CD4-positive, alpha-beta T cell treated with Interleukin-10 for 1 hour (primary cell): ENCODE measurements at regions not wholly inside any gene's neighbourhood (a gene's known extent, or its start where the extent isn't known, plus 50 kb on each side); places are given as distances from the start of the nearest gene placed in this dataset.

Source experiments
- DNase-seq: peaks from one replicate; pipeline ENCODE4 v3.0.0-alpha.2; 2020

GRCh38 chr2:181354626-181355025, 102.6 kb upstream of the ITGA4 start:
- no peak for DNase-seq

GRCh38 chr2:181356526-181357130, 100.6 kb upstream of the ITGA4 start:
- DNase-seq: no peak

- no peak for DNase-seq
Observed at GRCh38 chr2:181357979-181358378, 99.2 kb upstream of the ITGA4 start.

GRCh38 chr2:181362561-181362960, 94.6 kb upstream of the ITGA4 start:
- DNase-seq: no peak

DNA sequence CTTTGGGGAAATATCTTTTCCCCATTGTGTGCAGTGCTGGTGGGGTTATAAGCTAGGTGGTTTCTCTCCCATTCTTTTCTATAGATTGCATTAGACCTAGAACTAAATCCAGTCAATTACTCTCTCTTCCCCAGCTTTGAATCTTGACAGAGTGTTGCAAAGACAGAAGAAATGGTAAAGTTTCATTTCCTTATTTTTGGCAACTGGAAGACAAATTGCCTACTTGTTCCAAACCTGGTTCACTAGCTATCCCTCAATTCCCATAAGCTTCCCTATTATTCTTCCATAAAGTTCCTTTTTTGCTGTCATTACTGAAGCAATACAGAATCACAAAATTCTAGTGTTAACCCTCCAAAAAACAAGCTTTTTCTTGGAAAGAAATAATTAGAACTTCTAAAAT, 94.0 kb upstream of the ITGA4 start:
- DNase-seq: no peak

DNA sequence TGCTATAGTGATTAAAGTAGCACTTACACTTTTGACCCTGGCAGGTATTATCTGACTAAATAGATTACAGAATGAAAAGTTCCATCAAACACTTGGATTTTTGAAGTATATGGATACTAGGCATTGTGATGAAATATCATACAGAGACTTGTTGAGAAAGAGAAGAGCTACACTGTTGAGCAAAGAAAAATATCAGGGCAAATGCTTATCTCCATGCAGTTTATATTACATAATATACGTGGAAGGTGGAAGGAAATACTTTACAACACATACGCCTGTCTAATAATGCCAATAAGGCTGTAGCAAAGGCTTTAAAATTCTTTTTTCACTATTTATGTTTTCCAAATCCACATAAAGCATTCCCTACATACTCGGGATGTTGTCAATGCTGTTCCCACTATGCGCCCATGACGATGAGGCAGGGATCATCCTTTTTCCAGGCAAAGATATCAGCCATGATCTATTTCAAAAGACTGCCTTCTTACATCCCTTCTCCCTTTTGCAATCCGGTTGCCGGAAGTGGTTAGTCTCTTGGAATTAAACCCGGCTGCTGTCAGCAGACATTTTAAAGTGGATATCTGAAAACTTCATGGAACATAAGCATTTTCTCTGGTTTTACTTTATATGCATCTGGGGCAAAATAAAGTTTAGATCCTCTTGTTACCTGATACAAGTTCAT, 92.6 kb upstream of the ITGA4 start:
- DNase-seq: no peak

DNA sequence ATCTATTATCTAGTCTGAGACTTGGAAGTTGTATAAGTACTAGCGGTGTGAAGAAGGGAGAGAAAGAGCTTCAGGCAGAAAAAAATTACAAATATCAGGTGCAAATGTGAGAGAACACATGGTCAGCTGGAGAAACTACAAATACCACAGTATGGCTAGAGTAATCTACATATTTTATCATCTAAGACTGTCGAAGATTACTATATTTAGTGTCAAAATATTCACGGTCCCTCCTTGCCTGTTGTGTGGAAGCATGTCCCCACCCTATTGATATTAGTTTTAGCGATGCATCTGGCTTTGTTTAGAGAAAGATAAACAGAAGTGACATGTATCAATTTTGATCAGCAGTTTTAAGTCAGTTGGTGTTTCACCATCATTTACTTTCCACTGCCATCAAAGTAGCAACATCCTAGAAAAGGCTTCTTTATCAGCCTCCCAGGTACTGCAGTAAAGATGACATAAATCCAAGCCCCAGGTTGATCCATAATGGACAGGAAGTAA, 90.5 kb upstream of the ITGA4 start:
- no peak for DNase-seq

DNA sequence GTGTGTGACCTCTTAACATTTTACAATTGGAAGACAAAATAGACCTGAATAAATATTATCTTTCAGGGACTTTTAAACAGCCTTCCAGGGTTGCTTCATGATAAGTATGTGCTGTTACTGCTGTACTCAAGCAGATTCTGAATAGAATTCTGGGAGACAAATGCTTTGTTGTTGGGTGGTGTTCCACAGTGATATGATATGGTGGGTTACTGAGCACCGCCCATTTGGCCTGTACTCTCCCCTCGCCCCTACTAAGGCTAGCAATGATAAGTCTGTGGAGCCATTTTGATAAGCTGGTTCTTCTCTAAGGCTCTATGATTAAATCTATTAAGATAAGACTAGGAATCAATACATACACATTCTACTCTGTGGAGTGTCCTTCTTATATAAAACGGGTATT, 89.8 kb upstream of the ITGA4 start:
- DNase-seq: no peak

- no peak for DNase-seq
Observed at GRCh38 chr2:181367906-181368435, 89.2 kb upstream of the ITGA4 start.

- DNase-seq: no peak
Observed at GRCh38 chr2:181370126-181370525, 87.1 kb upstream of the ITGA4 start.

- DNase-seq: no peak
Observed at GRCh38 chr2:181371195-181371594, 86.0 kb upstream of the ITGA4 start.

DNA sequence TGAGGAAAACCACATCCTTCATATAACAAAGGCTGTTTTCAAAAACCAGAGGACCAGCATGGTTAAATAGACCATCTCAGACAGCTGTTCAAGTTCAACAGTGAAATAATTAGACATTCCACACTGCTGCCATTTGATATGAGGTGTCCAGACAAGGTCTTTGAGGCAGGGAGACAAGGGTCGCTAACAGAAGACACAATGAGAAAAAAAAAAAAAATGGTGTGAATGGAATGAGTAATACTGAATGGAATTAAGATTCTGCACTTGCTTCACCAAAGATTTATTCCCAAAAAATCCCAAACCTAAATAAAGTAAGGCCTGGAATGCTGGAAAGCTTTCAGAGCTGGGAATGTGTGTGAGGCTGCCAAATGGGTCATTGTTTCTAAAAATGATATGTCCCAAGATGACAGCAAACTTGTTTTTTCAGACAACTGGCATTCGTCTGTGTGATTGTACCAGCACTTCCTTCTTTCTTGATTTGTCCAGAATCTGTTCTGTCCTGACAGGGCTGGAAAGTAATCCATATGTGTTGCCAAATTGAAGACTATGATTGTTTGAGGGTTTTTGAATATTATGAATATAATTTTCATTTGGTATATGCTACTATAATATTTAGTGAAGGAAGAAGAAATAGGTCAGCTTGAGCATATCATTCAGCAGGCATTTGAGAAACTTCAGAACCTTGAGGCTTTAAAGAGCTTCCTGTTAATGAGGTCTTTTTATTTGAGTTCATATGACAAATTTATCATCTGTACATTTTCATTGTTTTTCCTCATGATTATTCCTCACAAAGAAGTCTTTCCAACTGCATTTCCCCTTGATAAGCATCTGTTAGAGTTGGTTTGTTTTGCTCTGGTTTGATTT, 85.2 kb upstream of the ITGA4 start:
- peak; percentile 7 for DNase-seq

GRCh38 chr2:181372646-181373040, 84.5 kb upstream of the ITGA4 start:
- no peak for DNase-seq

DNA sequence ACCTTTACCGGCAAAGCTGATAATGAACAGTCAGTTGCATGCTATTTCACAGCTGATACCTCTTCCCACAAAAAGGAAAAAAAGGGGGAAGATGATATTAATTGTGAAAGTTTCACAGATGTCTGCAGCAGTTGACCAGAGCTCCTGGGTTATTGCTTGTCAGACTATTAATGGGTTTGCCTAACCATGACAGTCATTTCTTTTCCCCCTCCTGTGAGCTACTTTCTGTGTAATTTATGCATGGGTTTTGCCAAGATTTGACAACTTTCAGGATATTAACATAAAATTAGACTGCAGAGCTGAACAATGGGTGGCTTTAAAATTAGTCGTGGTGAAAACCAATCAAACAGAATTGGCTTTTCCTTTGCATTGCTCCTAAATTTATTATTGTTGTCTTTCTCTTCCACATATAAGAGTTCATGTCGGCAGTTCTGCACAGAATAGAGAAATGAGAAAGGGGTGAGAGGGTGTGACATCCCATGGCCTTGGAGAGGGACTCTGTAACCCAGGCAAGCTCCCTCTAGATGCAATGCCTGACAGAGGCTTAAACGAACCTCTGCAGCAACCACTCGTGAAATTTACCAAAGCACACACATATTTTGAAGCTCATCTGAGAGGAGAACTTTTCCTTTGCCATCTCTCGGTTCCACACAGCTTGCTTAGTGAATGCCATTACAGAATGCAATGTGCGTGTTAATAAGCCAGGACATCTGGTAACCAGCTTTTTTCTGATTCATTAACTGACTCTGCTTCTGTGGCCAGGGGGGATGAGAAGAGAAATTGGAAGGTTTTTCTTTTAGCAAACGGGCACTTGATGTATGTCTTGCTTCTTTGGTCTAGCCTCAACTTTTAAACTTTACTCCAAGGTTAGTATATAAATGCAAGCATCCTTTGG, 82.2 kb upstream of the ITGA4 start:
- no peak for DNase-seq

DNA sequence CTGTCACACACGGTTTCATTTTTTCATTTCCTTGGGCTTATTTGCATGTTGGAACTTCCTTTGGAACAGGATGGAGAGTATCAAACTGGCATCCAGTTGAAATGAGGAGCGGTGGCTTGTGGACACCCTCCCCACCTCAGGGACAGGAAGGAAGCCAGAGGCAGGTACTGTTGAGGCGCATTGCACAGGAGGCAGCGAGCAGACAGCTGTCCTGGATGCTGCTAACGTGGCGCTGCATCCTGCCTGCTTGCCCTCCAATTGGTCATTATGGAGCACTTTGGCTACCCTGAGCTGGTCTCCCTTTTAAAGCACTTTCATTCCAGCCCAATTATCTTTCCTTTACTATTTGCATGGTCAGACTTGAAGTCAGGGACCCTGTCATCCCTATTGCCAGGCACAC, 80.7 kb upstream of the ITGA4 start:
- no peak for DNase-seq

GRCh38 chr2:181376999-181377398, 80.2 kb upstream of the ITGA4 start:
- DNase-seq: no peak

- DNase-seq: no peak
Observed at GRCh38 chr2:181378491-181378890, 78.7 kb upstream of the ITGA4 start.

DNA sequence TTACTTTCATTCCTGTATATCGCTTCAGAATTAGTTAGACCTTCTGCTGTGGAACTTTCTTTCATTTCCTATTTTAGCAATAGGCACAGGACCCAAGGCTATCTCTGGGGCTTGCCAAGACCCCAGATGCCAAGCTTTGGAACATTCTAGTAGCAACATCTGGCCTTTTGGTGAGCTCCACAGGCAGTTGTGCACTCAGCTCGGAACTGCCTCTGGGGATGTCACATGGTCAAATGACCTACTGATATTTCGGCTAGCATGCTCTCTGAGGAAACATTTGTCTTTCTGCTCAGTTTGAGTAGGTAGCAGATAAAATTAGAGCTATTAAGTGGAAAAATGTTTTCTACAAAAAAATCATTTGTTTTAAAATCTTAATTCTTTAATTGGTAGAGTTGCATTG, 76.6 kb upstream of the ITGA4 start:
- DNase-seq: no peak

DNA sequence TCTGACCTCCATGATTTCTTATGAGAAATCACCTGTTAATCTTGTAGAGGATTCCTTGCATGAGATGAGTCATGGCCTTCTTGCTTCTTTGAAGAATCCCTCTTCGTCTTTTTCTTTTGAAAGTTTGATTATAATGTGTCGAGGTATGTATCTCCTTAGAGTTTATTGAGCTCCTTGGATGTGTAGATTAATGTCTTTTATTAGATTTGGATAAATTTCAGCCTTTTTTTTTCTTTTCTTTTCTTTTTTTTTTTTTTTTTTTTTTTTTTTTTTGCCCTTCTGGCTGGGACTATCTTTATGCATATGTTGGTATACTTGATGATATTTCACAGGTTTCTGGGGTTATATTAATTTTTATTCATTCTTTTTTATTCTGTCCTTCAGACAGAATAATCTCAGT, 72.3 kb upstream of the ITGA4 start:
- DNase-seq: no peak

DNA sequence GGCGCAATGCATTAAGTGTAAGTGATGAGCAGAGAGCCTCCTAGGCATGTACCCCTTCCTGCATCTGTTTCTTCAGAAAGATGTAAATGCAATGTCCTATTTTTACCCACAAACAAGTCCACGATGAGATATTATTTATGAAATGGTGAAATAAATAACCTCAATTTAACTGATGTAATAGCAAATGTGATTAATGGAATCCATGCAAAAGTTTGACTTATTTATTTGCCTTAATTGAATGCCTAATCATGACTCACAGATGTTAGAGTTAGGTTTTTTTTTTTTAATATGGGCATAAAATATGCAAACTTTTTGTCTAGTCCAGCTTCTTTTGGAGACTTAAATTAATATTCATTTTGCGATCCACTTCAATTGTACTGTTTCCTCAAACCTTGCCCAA, 67.7 kb upstream of the ITGA4 start:
- no peak for DNase-seq

DNA sequence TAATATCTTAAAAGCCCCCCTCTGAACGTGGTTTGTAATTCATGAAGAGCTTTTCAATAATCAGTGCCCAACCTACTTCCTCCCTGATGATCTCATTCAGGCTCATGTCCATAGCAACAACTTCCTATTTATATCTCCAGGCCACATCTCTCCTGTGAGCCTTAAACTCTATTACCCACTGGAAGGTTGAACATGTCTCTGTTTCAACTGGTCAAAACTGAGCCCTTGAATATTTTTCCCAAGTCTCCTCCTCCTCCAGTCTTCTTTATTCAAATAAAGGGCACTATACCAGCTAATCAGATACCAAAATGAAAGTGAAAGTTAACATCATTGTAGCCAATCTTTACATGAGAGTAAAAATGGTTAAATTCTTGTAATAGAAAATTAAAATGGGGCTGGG, 63.7 kb upstream of the ITGA4 start:
- peak; percentile 68 for DNase-seq

DNA sequence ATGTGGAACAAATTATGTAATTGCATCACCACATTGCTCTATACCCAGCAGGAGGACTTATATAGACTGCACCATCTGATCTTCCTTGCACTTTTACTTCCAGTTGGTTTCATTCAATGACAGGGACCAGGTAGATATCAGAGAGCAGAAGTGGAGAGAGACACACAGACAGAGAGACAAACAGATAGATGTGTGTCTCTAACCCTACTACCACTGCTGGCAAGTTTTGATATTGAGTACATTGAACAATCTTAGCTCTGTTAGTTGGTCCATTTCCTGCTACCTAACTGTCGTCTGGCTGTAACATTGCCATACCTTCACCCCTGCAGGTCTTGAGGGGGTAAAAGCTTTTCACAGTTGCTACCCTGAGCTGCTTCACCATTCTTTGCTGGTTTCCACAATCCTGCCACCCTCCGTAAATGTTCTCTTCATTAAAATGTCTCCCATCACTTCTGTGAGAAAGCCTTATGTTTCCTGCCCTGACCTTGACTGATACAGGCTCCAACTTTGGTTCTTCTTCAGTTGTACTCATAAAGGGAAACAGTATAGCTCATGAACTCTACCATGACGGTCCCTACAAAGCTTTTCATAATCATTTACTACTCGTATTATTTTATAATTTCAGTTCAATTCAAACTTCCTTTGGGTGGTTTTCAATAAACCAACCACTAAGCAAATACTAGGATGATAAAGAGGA, 62.3 kb upstream of the ITGA4 start:
- peak; percentile 33 for DNase-seq
